Fibroblast of skin of scalp (primary cell): ENCODE measurements at regions not wholly inside any gene's neighbourhood (a gene's known extent, or its start where the extent isn't known, plus 50 kb on each side); places are given as distances from the start of the nearest gene placed in this dataset.
A peak's percentile ranks its signal among the peaks of the same experiment; 100 is the strongest.

Experiments
- DNase-seq: peaks from one replicate; pipeline ENCODE4 v3.0.0-alpha.2; 2013

- DNase-seq, result no peak
Observed at GRCh38 chr13:103288114-103288513, 221.9 kb upstream of the SLC10A2 start.

- DNase-seq, result peak; percentile 13
Observed at GRCh38 chr13:103287659-103288058, 221.4 kb upstream of the SLC10A2 start.

GRCh38 chr13:103284466-103284865 is 218.2 kb upstream of the SLC10A2 start:
- no peak for DNase-seq

GRCh38 chr13:103283451-103283820 is 217.2 kb upstream of the SLC10A2 start:
- no peak for DNase-seq

GRCh38 chr13:103282571-103283450 is 216.6 kb upstream of the SLC10A2 start:
- DNase-seq, result peak; percentile 86

- no peak for DNase-seq
Observed at GRCh38 chr13:103277959-103278694, 211.9 kb upstream of the SLC10A2 start.

GRCh38 chr13:103276775-103277498 is 210.7 kb upstream of the SLC10A2 start:
- DNase-seq, result no peak

- no peak for DNase-seq
Observed at GRCh38 chr13:103275722-103276121, 209.5 kb upstream of the SLC10A2 start.

GRCh38 chr13:103275081-103275480 is 208.9 kb upstream of the SLC10A2 start:
- DNase-seq, result no peak

GRCh38 chr13:103273825-103274224 is 207.6 kb upstream of the SLC10A2 start:
- DNase-seq, result no peak

GRCh38 chr13:103272770-103273169 is 206.6 kb upstream of the SLC10A2 start:
- DNase-seq, result no peak

- no peak for DNase-seq
Observed at GRCh38 chr13:103263448-103263847, 197.2 kb upstream of the SLC10A2 start.

- no peak for DNase-seq
Observed at GRCh38 chr13:103255587-103256301, 189.5 kb upstream of the SLC10A2 start.

GRCh38 chr13:103250071-103250470 is 183.9 kb upstream of the SLC10A2 start:
- no peak for DNase-seq

GRCh38 chr13:103246581-103247200 is 180.5 kb upstream of the SLC10A2 start:
- DNase-seq, result no peak

- no peak for DNase-seq
Observed at GRCh38 chr13:103243495-103243894, 177.3 kb upstream of the SLC10A2 start.

- DNase-seq, result no peak
Observed at GRCh38 chr13:103238441-103238840, 172.2 kb upstream of the SLC10A2 start.

- DNase-seq, result peak; percentile 3
Observed at GRCh38 chr13:103236213-103236612, 170.0 kb upstream of the SLC10A2 start.

GRCh38 chr13:103229674-103230073 is 163.5 kb upstream of the SLC10A2 start:
- no peak for DNase-seq

GRCh38 chr13:103224804-103225203 is 158.6 kb upstream of the SLC10A2 start:
- no peak for DNase-seq

GRCh38 chr13:103222683-103223082 is 156.5 kb upstream of the SLC10A2 start:
- DNase-seq, result no peak

GRCh38 chr13:103218253-103218652 is 152.0 kb upstream of the SLC10A2 start:
- DNase-seq, result no peak
